ENCODE measurements at regions not wholly inside any gene's neighbourhood (a gene's known extent, or its start where the extent isn't known, plus 50 kb on each side); places are given as distances from the start of the nearest gene placed in this dataset.
A peak's percentile ranks its signal among the peaks of the same experiment; 100 is the strongest.

- Histone ChIP-seq H3F3A (replicated peaks; ENCODE audit: low read depth) (no peaks in the 10 kb centered on the region), H2AFZ (no peak overlapping the region), H3K36me3 (ENCODE audit: insufficient read depth) (no peaks in the 10 kb centered on the region), H3K4me1 (ENCODE audit: insufficient read depth) (no peaks in the 10 kb centered on the region), H4K20me1 (replicated peaks; ENCODE audit: insufficient read depth) (no peaks in the 10 kb centered on the region), H3K27ac (ENCODE audit: low read depth) (no peak overlapping the region), H3K4me3 (no peak overlapping the region), H3K9me2 (ENCODE audit: insufficient read depth) (0 out of 2 replicates have a peak, but pooled peaks cover 1% of the 10 kb centered on the region), H3K79me2 (replicated peaks; ENCODE audit: insufficient read depth) (no peaks in the 10 kb centered on the region), H3K4me2 (no peak overlapping the region), H3K27me3 (ENCODE audit: insufficient read depth) (no peaks in the 10 kb centered on the region)
- DNase-seq (ENCODE audit: low spot score) (peak; percentile 45), ATAC-seq (no peak)
- Mint-ChIP-seq H3K9me3 (no peaks in the 10 kb centered on the region), H3K27ac (no peak overlapping the region), H3K4me3 (no peak overlapping the region), H3K27me3 (ENCODE audit: insufficient read depth, low read depth, poor library complexity) (no peaks in the 10 kb centered on the region), H3K36me3 (ENCODE audit: low read depth) (no peaks in the 10 kb centered on the region), H3K4me1 (no peaks in the 10 kb centered on the region)
- peak in 1 of 2 experiments; percentile 24; a peak in 1 of 4 replicates for TF ChIP-seq CTCF (conservative IDR thresholded peaks at IDR 0.05; ENCODE audit: low read depth in 2 of 2)
- no peak for TF ChIP-seq JUNB (IDR thresholded peaks at IDR 0.05; ENCODE audit: unreplicated experiment)
- no peak for TF ChIP-seq REST (IDR thresholded peaks at IDR 0.05; ENCODE audit: unreplicated experiment)
Observed at GRCh38 chr6:149138699-149139294, 178.7 kb upstream of the TAB2 start.

- Histone ChIP-seq H4K20me1 (replicated peaks; ENCODE audit: insufficient read depth) (no peaks in the 10 kb centered on the region), H3K36me3 (ENCODE audit: insufficient read depth) (no peaks in the 10 kb centered on the region), H3K79me2 (replicated peaks; ENCODE audit: insufficient read depth) (no peaks in the 10 kb centered on the region), H3K27me3 (ENCODE audit: insufficient read depth) (no peaks in the 10 kb centered on the region), H3F3A (replicated peaks; ENCODE audit: low read depth) (no peaks in the 10 kb centered on the region), H3K27ac (ENCODE audit: low read depth) (no peak overlapping the region), H3K4me1 (ENCODE audit: insufficient read depth) (no peaks in the 10 kb centered on the region), H3K9me2 (ENCODE audit: insufficient read depth) (no peaks in the 10 kb centered on the region), H2AFZ (peak overlapping the region; percentile 89), H3K4me3 (no peak overlapping the region), H3K4me2 (no peak overlapping the region)
- Mint-ChIP-seq H3K4me3 (no peak overlapping the region), H3K4me1 (no peaks in the 10 kb centered on the region), H3K9me3 (no peaks in the 10 kb centered on the region), H3K27ac (no peak overlapping the region), H3K27me3 (ENCODE audit: insufficient read depth, low read depth, poor library complexity) (no peaks in the 10 kb centered on the region), H3K36me3 (ENCODE audit: low read depth) (no peaks in the 10 kb centered on the region)
- TF ChIP-seq STAT1 (IDR thresholded peaks at IDR 0.05; ENCODE audit: unreplicated experiment) (no peak), EZH2 (IDR thresholded peaks at IDR 0.05; ENCODE audit: low read depth, unreplicated experiment) (no peak), REST (IDR thresholded peaks at IDR 0.05; ENCODE audit: unreplicated experiment) (no peak), NANOG (IDR thresholded peaks at IDR 0.05; ENCODE audit: borderline replicate concordance) (no peak), ZNF114 (CRISPR knock-in tag; IDR thresholded peaks at IDR 0.05) (no peak), CTCF (conservative IDR thresholded peaks at IDR 0.05; ENCODE audit: low read depth in 2 of 2) (no peak), JUNB (IDR thresholded peaks at IDR 0.05; ENCODE audit: unreplicated experiment) (no peak), ETS1 (IDR thresholded peaks at IDR 0.05) (no peak)
- ATAC-seq (no peak), DNase-seq (ENCODE audit: low spot score) (no peak)
Observed at GRCh38 chr6:149139782-149140136, 177.8 kb upstream of the TAB2 start.
